Muscle of leg (tissue), 3 donors: ENCODE measurements at regions not wholly inside any gene's neighbourhood (a gene's known extent, or its start where the extent isn't known, plus 50 kb on each side); places are given as distances from the start of the nearest gene placed in this dataset.

Source experiments
- DNase-seq: peaks from one replicate; pipeline ENCODE4 v3.0.0; 2013
- H3K27ac ChIP-seq: one replicate; pipeline ENCODE4 v1.5.1; 2013; ENCODE audit warnings: mild to moderate bottlenecking, low read length, control low read depth
- H3K27me3 ChIP-seq: one replicate; pipeline ENCODE4 v1.6.1; 2013; ENCODE audit warnings: low read length; ENCODE audit not compliant: control insufficient read depth, insufficient read depth
- H3K36me3 ChIP-seq: one replicate; pipeline ENCODE4 v1.6.1; 2013; ENCODE audit warnings: low read length; ENCODE audit not compliant: control insufficient read depth, insufficient read depth
- H3K4me1 ChIP-seq: one replicate; pipeline ENCODE4 v1.6.1; 2013; ENCODE audit warnings: low read length; ENCODE audit not compliant: control insufficient read depth, insufficient read depth
- H3K4me3 ChIP-seq: one replicate; pipeline ENCODE4 v1.5.1; 2013; ENCODE audit warnings: low read length, control low read depth
- H3K9me3 ChIP-seq: replicated peaks from 2 replicates; pipeline ENCODE4 v1.6.1; 2013; ENCODE audit warnings: low read depth, low read length; ENCODE audit not compliant: control insufficient read depth
- WGBS: methylation state at CpG from one replicate; pipeline ENCODE4 v1.1.5; 2013; ENCODE audit warnings: missing lambda C conversion rate; ENCODE audit not compliant: insufficient coverage; 5-methylcytosine and 5-hydroxymethylcytosine counted together

DNA sequence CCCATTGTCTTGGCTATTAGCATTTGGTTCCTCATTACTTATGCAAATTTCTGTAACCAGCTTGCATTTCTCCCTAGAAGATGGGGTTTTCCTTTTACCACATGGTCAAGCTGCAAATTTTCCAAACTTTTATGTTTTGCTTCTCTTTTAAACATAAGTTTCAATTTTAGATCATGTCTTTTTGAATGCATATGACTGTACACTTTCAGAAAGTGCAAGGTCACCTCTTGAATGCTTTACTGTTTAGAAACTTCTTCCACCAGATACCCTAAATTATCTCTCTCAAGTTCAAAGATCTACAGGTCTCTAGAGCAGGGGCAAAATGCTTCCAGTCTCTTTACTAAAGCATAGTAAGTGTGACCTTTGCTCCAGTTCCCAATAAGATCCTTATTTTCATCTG is 837.6 kb upstream of the NXPH2 start:
- no peak for DNase-seq

DNA sequence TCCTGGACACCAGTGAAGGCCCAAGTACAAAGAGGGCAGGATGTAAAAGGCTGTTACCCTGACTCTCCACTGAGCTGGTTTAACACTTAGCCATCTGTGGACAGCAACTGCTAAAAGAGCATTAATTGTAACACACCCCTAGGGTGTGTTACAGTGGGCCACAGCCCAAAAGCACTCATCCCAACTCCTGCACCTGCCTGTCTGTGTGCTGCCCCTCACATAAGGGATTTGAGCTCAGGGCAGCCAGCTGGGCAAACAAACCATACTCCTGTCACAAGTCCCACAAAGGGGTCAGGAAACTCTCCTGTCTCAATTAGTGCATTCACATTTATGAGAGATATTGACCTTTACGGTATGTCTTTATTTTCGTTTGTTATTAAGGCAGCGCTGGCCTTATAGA is 833.1 kb upstream of the NXPH2 start:
- Histone ChIP-seq H3K27me3 (no peaks in the 10 kb centered on the region), H3K4me1 (no peaks in the 10 kb centered on the region), H3K27ac (no peak overlapping the region), H3K9me3 (no peaks in the 10 kb centered on the region), H3K36me3 (no peaks in the 10 kb centered on the region), H3K4me3 (no peak overlapping the region)
- DNase-seq = no peak
- WGBS = no CpG with 5 or more reads among the region's 3 CpGs

More for the DNA sequence above, 837.6 kb upstream of the NXPH2 start:
- Histone ChIP-seq H3K27ac (no peak overlapping the region), H3K27me3 (no peaks in the 10 kb centered on the region), H3K4me3 (no peak overlapping the region), H3K9me3 (peaks cover 3% of the 10 kb centered on the region), H3K4me1 (no peaks in the 10 kb centered on the region), H3K36me3 (no peaks in the 10 kb centered on the region)

DNA sequence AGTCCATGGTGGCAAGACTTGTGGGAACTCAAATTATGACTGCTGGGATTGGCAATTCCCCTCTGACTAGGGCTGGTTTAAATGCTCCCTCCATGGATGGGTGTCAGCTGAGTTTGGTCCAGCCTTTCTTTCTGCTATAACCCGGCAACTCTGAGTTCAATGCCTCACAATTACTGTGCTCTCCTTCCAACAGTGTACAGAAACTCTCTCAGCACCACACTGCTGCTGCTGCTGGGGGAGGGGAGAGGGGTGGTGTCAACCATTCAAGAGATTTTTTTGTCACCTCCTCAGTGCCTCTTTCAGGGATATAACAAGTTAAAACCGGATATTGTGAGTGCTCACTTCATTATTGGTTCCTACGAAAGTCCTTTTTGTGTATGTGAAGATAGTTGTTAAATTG is 830.3 kb upstream of the NXPH2 start:
- Histone ChIP-seq H3K4me3 (no peak overlapping the region), H3K4me1 (no peaks in the 10 kb centered on the region), H3K9me3 (no peaks in the 10 kb centered on the region), H3K27ac (no peak overlapping the region), H3K27me3 (no peaks in the 10 kb centered on the region), H3K36me3 (no peaks in the 10 kb centered on the region)
- WGBS = no CpG with 5 or more reads among the region's 3 CpGs
- DNase-seq = no peak

DNA sequence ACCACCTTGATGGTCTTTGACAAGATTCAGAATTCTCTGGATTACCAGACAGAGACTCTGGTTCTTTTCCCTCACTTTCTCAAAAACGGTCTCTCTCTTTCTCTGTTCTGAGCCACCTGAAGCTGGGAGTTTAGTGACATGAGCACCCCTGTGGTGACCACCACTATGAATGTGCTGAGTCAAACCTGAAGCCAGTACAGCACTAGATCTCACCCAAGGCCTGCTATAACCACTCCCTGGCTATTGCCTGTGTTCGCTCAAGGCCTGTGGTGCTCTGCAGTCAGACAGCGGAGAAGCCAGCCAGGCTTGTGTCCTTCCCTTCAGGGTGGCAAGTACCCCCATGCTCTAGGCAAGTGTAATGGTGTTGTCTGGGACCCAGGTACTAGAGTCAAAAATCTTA is 828.9 kb upstream of the NXPH2 start:
- H3K36me3 ChIP-seq = no peaks in the 10 kb centered on the region
- H3K9me3 ChIP-seq = no peaks in the 10 kb centered on the region
- no peak overlapping the region for H3K27ac ChIP-seq
- no peaks in the 10 kb centered on the region for H3K27me3 ChIP-seq
- WGBS = 75% methylated on average over 1 of the region's 3 CpGs
- H3K4me1 ChIP-seq = no peaks in the 10 kb centered on the region
- no peak for DNase-seq
- no peak overlapping the region for H3K4me3 ChIP-seq

DNA sequence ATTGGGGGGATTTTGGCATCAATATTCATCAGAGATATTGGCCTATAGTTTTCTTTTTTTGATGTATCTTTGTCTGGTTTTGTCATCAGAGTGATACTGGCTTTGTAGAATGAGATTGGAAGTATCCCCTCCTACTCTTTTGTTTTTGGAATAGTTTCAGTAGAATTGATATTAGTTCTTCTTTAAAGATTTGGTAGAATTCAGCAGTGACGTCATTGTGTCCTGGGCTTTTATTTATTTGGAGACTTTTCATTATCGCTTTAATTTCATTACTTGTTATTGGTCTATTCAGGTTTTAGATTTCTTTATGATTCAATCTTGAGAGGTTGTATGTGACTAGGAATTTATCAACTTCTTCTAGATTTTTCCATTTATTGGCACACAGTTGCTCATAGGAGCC is 825.5 kb upstream of the NXPH2 start:
- Histone ChIP-seq H3K4me1 (no peaks in the 10 kb centered on the region), H3K4me3 (no peak overlapping the region), H3K27me3 (no peaks in the 10 kb centered on the region), H3K9me3 (no peaks in the 10 kb centered on the region), H3K27ac (no peak overlapping the region), H3K36me3 (no peaks in the 10 kb centered on the region)
- no CpG with 5 or more reads among the region's 2 CpGs for WGBS
- no peak for DNase-seq

DNA sequence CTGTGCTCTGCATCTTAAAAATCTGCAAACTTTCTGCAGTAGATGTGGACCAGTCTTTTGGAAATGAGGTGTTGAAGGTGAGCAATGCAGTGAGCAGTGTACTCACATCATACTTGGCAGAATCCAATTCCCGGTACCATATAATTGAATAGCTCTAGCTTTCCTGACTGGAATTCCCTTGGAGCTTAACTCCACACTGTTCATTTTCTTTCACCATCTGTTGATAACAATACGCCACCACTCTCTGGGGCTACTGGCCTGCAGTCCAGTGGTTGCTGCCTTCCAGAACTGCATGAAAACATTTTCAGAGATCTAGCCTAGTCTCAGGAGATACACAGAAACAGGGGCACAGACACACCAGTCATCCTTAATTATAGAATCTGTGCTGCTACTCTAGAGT is 820.0 kb upstream of the NXPH2 start:
- DNase-seq = no peak
- no peaks in the 10 kb centered on the region for H3K4me1 ChIP-seq
- no peaks in the 10 kb centered on the region for H3K9me3 ChIP-seq
- no peak overlapping the region for H3K4me3 ChIP-seq
- H3K27ac ChIP-seq = no peak overlapping the region
- 20% methylated on average over 2 of the region's 2 CpGs for WGBS
- H3K36me3 ChIP-seq = no peaks in the 10 kb centered on the region
- no peaks in the 10 kb centered on the region for H3K27me3 ChIP-seq

DNA sequence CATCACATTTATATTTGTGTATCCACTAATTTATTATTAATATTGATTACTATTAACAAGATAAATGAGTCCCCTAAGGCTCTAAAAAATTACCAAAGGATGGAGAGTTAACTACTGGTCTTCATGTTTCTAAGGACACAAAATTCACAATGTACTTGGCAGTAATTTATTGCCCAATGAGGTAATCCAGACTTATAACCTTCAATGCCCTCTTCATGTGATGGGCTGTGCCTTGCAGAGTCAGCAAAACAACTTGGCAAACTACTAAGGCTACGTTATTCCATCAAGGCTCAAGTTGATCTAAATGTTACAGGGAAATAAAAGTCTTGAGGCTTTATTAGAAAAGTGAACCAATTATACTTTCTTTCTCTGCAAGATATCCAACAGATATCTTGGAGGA is 804.9 kb upstream of the NXPH2 start:
- no CpG with 5 or more reads among the region's 1 CpG for WGBS
- H3K36me3 ChIP-seq = no peaks in the 10 kb centered on the region
- no peak overlapping the region for H3K27ac ChIP-seq
- H3K4me1 ChIP-seq = no peaks in the 10 kb centered on the region
- H3K4me3 ChIP-seq = no peak overlapping the region
- DNase-seq = no peak
- no peaks in the 10 kb centered on the region for H3K27me3 ChIP-seq
- H3K9me3 ChIP-seq = no peaks in the 10 kb centered on the region

DNA sequence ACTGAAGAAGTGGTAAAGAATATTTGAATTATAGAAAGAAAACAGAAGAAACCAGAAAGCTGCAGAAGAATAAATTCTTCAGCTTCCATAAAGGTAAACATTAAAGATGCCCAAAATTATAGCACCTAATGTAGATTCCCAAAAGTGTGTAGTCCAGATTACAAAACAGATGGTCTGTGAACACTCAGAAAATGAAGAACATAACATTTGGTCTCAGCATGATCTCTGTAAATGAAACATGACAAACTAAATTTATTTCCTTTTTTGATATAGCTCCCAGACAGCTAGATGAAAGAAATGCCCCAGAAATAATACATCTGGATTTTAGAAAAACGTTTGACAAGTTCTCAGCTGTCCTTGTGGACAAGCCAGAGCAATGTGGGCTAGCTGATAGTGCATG is 794.2 kb upstream of the NXPH2 start:
- DNase-seq = no peak
- no peaks in the 10 kb centered on the region for H3K9me3 ChIP-seq
- H3K36me3 ChIP-seq = no peaks in the 10 kb centered on the region
- no peaks in the 10 kb centered on the region for H3K4me1 ChIP-seq
- H3K4me3 ChIP-seq = no peak overlapping the region
- H3K27me3 ChIP-seq = no peaks in the 10 kb centered on the region
- no CpG with 5 or more reads among the region's 1 CpG for WGBS
- no peak overlapping the region for H3K27ac ChIP-seq

DNA sequence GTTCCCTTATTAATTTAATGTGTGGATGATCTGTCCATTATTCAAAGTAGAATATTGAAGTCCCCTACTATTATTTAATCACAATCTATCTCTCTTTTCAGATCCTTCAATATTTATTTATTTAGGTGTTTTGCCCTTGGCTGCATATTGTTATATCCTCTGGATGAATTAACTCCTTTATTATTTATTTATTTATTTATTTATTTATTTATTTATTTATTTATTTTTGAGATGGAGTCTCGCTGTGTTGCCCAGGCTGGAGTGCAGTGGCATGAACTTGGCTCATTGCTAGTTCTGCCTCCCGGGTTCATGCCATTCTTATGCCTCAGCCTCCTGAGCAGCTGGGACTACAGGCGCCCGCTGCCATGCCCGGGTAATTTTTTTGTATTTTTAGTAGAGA is 776.6 kb upstream of the NXPH2 start:
- no CpG with 5 or more reads among the region's 5 CpGs for WGBS
- no peak for DNase-seq
- Histone ChIP-seq H3K4me3 (no peak overlapping the region), H3K36me3 (no peaks in the 10 kb centered on the region), H3K4me1 (no peaks in the 10 kb centered on the region), H3K9me3 (peaks cover 5% of the 10 kb centered on the region), H3K27ac (no peak overlapping the region), H3K27me3 (no peaks in the 10 kb centered on the region)

DNA sequence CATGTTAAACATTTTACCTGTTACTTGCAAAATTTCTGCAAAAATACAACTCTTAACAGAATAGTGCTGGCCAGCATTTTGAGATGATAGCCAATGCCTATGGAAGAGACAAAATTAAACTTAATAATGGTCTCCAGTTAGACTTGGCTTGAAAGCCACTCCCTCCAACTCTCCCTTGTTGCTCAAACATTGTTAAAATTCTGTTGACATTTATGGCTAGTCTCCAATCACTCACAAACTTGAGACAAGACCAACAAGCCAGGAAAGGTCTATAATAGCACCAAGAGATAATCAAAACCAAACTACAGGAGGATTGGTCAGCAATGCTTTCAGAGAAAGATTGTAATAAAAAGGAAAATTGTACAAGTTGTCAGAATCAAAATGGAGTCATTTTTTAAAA is 770.7 kb upstream of the NXPH2 start:
- no peaks in the 10 kb centered on the region for H3K4me1 ChIP-seq
- no peaks in the 10 kb centered on the region for H3K27me3 ChIP-seq
- H3K9me3 ChIP-seq = no peaks in the 10 kb centered on the region
- no peaks in the 10 kb centered on the region for H3K36me3 ChIP-seq
- no peak overlapping the region for H3K27ac ChIP-seq
- no peak overlapping the region for H3K4me3 ChIP-seq
- no peak for DNase-seq

DNA sequence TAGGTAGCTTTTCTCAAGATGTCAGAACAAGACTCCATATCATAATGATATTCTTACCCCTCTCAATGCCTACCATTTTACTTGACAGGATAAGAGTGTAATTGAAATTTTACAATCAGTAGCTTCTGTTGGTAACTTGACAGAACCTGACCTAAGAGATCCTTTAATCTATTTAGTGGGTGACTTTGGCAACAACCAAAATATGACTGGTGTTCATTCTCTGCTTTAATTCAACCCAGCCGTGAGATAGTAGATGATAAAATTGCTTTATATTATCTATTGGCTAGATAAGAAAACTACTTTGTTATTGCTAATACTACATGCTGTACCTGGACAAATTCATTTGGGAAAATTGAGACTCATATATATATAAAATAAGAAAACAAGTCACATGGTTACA is 770.2 kb upstream of the NXPH2 start:
- Histone ChIP-seq H3K27ac (no peak overlapping the region), H3K36me3 (no peaks in the 10 kb centered on the region), H3K27me3 (no peaks in the 10 kb centered on the region), H3K9me3 (no peaks in the 10 kb centered on the region), H3K4me1 (no peaks in the 10 kb centered on the region), H3K4me3 (no peak overlapping the region)
- WGBS = no CpG with 5 or more reads among the region's 1 CpG
- no peak for DNase-seq
